ENCODE measurements at regions not wholly inside any gene's neighbourhood (a gene's known extent, or its start where the extent isn't known, plus 50 kb on each side); places are given as distances from the start of the nearest gene placed in this dataset.
"Not testable (repeated sequence)": the region's sequence is repeated elsewhere in the genome, so short reads cannot be mapped to it uniquely, and the experiment has no call there.

GRCh38 chr10:25869067-25869591, 64.9 kb upstream of the MYO3A start:
- no peak for DNase-seq

GRCh38 chr10:25869609-25870008, 64.4 kb upstream of the MYO3A start:
- no peak for DNase-seq

GRCh38 chr10:25874402-25874801, 59.6 kb upstream of the MYO3A start:
- DNase-seq: not testable (repeated sequence)

- peak; percentile 44 for DNase-seq
Measured at GRCh38 chr10:25875556-25876165, 58.4 kb upstream of the MYO3A start.

DNA sequence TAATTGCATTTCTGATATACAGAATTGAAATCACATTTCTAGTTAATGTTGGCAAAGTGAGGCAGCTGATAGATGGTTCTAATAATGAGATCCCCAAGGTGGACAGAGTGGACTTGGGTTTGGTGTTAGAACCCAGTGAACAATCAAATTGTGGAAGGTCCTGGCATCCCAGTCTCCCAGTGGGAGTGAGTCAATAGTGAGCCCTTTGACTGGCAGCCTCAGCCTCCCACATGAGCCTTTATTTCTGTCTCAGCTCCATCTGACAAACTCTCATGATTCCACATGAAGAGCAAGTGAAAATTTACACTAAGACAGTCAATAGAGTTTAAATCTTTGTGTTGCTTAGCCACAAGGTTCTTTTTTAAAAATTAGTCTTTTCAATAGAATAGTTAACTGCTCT, 56.7 kb upstream of the MYO3A start:
- no peak for DNase-seq

Measured in right kidney (tissue), 1 donor.